Liver (tissue), 3 donors: ENCODE measurements at regions not wholly inside any gene's neighbourhood (a gene's known extent, or its start where the extent isn't known, plus 50 kb on each side); places are given as distances from the start of the nearest gene placed in this dataset.

Source experiments
- ATF3 ChIP-seq: IDR thresholded peaks from 2 replicates; pipeline ENCODE4 v1.6.1; 2016; ENCODE audit warnings: antibody characterized with exemption
- CTCF ChIP-seq: fragments of 150-350 bp; IDR thresholded peaks from 2 replicates; pipeline ENCODE4 v1.5.1; 2017; ENCODE audit warnings: improper control_type of control experiment, low read depth, low read length; ENCODE audit not compliant: missing input control
- MAX ChIP-seq: IDR thresholded peaks from 2 replicates; pipeline ENCODE4 v1.6.1; 2016; ENCODE audit warnings: antibody characterized with exemption
- RAD21 ChIP-seq, 2 donors: IDR thresholded peaks; 2 replicates each; pipeline ENCODE4 v1.6.1; 2016; ENCODE audit warnings: antibody characterized with exemption in 2 of 2, mild to moderate bottlenecking in 2 of 2
- RXRA ChIP-seq, 2 donors: IDR thresholded peaks; 2 replicates each; pipeline ENCODE4 v1.6.1; 2017 to 2018; ENCODE audit warnings: antibody characterized with exemption in 2 of 2, mild to moderate bottlenecking in 1 of 2
- TAF1 ChIP-seq: conservative IDR thresholded peaks from 2 replicates; pipeline ENCODE4 v1.6.1; 2016; ENCODE audit warnings: antibody characterized with exemption, mild to moderate bottlenecking
- donor health status: healthy.
- donor health status: healthy.

- TF ChIP-seq CTCF (no peak), MAX (no peak), RAD21 (IDR thresholded peaks at IDR 0.05) (no peak), RXRA (IDR thresholded peaks at IDR 0.05) (no peak), TAF1 (no peak), ATF3 (no peak)
These were observed 552.5 kb upstream of the EEF2KMT start for GRCh38 chr16:5649762-5650743.
